ENCODE measurements at regions not wholly inside any gene's neighbourhood (a gene's known extent, or its start where the extent isn't known, plus 50 kb on each side); places are given as distances from the start of the nearest gene placed in this dataset.

- no peak for TF ChIP-seq CTCF (IDR thresholded peaks at IDR 0.05; ENCODE audit: insufficient read depth, low read length, poor library complexity, severe bottlenecking)
- TF ChIP-seq EZH2phosphoT487 (conservative IDR thresholded peaks at IDR 0.05; ENCODE audit: low read length), result no peak
Observed at GRCh38 chr9:95667789-95668188, 151.0 kb upstream of the PTCH1 start.

Measured in SU-DHL-6 (cell line).